Mesothelial cell of epicardium (in vitro differentiated cells): ENCODE measurements at regions not wholly inside any gene's neighbourhood (a gene's known extent, or its start where the extent isn't known, plus 50 kb on each side); places are given as distances from the start of the nearest gene placed in this dataset.

Experiments
- DNase-seq, 2 experiments: peaks; one replicate each; pipeline ENCODE4 v3.0.0; 2021; ENCODE audit warnings: low spot score in 2 of 2; ENCODE audit not compliant: unreplicated experiment in 2 of 2
- H3K27ac Mint-ChIP-seq: 2 replicates; pipeline ENCODE4 v1.8.0; 2021; ENCODE audit warnings: mixed read lengths
- H3K27me3 Mint-ChIP-seq: 2 replicates; pipeline ENCODE4 v1.8.0; 2021; ENCODE audit warnings: low read depth, mixed read lengths
- H3K36me3 Mint-ChIP-seq: 2 replicates; pipeline ENCODE4 v1.8.0; 2021; ENCODE audit warnings: mixed read lengths
- H3K4me1 Mint-ChIP-seq: 2 replicates; pipeline ENCODE4 v1.8.0; 2021; ENCODE audit warnings: mixed read lengths
- H3K4me3 Mint-ChIP-seq: 2 replicates; pipeline ENCODE4 v1.8.0; 2021; ENCODE audit warnings: mild to moderate bottlenecking, moderate library complexity, mixed read lengths
- H3K9me3 Mint-ChIP-seq: 2 replicates; pipeline ENCODE4 v1.8.0; 2021; ENCODE audit warnings: mixed read lengths
- TF ChIP-seq, protein P1 (sequence below): fragments of 200-600 bp; sonication (generic); IDR thresholded peaks from one replicate; pipeline ENCODE4 v1.5.0; 2021; ENCODE audit warnings: antibody characterized with exemption; ENCODE audit not compliant: unreplicated experiment

DNA sequence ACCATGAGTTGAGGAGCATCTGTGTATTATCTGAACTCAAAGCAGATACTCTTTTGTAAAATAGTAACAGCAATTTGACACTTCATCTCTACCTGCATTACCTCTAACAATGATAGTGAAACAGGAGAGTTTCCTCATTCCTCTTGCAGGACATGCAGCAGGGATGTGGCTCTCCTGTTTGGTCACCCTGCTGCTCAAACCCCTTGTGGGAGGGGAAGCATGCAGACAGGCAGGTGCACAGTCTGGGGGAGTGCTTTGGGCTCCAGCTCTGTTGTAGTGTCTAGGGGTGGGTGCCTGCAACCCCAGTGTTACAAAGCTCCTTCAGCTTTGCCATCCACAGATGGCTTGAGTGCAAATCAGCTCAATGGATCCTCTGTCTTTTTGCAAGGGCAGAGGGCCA lies 827.6 kb downstream of the DACH1 start:
- Mint-ChIP-seq H3K36me3 (no peaks in the 10 kb centered on the region), H3K4me3 (no peak overlapping the region), H3K4me1 (peaks cover 7% of the 10 kb centered on the region), H3K27ac (no peak overlapping the region), H3K9me3 (peaks cover 16% of the 10 kb centered on the region), H3K27me3 (no peaks in the 10 kb centered on the region)
- TF ChIP-seq, protein P1, sequence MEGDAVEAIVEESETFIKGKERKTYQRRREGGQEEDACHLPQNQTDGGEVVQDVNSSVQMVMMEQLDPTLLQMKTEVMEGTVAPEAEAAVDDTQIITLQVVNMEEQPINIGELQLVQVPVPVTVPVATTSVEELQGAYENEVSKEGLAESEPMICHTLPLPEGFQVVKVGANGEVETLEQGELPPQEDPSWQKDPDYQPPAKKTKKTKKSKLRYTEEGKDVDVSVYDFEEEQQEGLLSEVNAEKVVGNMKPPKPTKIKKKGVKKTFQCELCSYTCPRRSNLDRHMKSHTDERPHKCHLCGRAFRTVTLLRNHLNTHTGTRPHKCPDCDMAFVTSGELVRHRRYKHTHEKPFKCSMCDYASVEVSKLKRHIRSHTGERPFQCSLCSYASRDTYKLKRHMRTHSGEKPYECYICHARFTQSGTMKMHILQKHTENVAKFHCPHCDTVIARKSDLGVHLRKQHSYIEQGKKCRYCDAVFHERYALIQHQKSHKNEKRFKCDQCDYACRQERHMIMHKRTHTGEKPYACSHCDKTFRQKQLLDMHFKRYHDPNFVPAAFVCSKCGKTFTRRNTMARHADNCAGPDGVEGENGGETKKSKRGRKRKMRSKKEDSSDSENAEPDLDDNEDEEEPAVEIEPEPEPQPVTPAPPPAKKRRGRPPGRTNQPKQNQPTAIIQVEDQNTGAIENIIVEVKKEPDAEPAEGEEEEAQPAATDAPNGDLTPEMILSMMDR = no peak
- DNase-seq = no peak

DNA sequence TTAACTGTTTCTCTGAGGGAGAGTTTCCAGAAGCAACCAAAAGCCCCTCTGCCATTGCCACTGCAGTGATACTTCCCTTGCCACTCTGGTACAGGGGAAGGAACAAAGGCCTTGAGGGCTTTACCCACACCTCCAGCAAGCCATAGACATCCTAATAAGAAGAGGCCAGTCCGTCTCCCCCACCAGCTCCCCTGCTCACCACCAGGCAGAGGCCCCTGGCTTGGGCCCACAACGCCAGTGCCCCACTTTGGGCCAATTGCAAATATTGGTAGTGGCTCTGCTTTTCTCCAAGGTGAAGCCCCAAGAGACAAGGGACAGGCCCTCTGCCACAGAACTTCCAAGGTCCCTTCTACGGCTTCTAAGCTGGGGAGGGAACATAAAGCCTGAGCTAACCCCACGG lies 833.0 kb downstream of the DACH1 start:
- no peak for DNase-seq
- H3K9me3 Mint-ChIP-seq = peaks cover 35% of the 10 kb centered on the region
- no peaks in the 10 kb centered on the region for H3K4me1 Mint-ChIP-seq
- H3K36me3 Mint-ChIP-seq = peaks cover 6% of the 10 kb centered on the region
- TF ChIP-seq, protein P1 = no peak
- no peak overlapping the region for H3K27ac Mint-ChIP-seq
- H3K27me3 Mint-ChIP-seq = no peaks in the 10 kb centered on the region
- no peak overlapping the region for H3K4me3 Mint-ChIP-seq

DNA sequence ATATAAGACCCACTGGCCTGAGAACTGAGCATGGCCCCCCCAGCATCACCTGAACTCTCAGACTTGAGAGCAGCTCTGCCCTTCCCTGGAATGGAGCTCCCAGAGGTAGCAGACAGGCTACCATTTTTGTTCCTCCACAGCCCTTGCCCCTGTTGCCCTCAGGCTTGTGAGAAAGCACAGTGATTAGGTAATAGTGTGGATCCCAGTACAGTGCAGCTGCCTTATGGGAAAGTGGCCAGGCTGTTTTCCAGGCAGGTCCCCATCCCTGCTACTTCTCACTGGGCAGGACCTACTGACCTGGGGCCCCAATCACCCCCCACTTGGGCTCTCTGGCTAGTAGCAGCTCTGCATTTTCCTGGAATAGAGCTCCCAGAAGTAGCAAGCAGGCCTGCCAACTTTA lies 834.0 kb downstream of the DACH1 start:
- Mint-ChIP-seq H3K4me3 (no peak overlapping the region), H3K9me3 (peaks cover 44% of the 10 kb centered on the region), H3K27me3 (no peaks in the 10 kb centered on the region), H3K36me3 (peaks cover 15% of the 10 kb centered on the region), H3K4me1 (no peaks in the 10 kb centered on the region), H3K27ac (no peak overlapping the region)
- TF ChIP-seq, protein P1 = no peak
- no peak for DNase-seq

DNA sequence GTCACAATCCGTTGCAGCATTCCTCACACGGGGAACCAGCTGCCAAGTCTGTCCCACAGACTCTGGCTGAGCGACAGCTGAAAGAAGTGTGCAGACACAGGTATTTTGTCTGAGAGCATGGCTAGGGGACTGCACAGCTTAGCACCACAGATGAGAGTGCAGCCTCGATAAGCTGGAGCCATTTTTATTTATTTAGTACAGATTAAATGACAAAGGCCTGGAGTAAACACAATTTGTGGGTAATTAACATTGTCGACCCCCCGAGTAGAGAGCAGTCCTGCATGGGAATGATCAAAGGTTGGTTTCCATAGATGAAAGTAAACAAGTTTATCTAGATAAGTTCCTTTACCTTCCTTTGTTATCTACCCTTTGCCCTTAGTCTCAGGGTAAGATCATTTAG lies 836.2 kb downstream of the DACH1 start:
- no peaks in the 10 kb centered on the region for H3K27me3 Mint-ChIP-seq
- H3K9me3 Mint-ChIP-seq = peaks cover 58% of the 10 kb centered on the region
- no peak overlapping the region for H3K4me3 Mint-ChIP-seq
- TF ChIP-seq, protein P1 = no peak
- peaks cover 22% of the 10 kb centered on the region for H3K36me3 Mint-ChIP-seq
- no peaks in the 10 kb centered on the region for H3K4me1 Mint-ChIP-seq
- H3K27ac Mint-ChIP-seq = no peak overlapping the region
- no peak for DNase-seq

DNA sequence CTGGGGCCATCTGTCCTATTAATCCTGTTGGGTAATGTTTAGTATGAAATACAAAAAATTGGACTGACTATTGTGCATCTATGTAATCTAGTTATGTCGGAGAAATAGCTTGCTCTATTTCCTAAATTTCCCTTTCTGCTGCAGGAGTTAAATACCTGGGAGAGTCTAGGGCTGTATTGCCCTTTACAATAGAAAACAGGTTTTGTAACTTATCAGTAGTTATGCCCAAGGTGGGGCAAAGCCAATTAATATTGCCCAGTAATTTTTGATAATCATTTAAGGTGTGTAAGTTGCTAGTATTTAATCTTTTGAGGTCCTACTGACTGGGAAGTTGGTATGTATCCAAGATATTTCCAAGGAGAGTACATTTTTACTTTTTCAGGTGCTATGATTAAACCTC lies 838.1 kb downstream of the DACH1 start:
- Mint-ChIP-seq H3K4me1 (no peaks in the 10 kb centered on the region), H3K27ac (no peak overlapping the region), H3K4me3 (no peak overlapping the region), H3K36me3 (peaks cover 22% of the 10 kb centered on the region), H3K9me3 (peaks cover 56% of the 10 kb centered on the region), H3K27me3 (no peaks in the 10 kb centered on the region)
- TF ChIP-seq, protein P1 = no peak
- DNase-seq = no peak

DNA sequence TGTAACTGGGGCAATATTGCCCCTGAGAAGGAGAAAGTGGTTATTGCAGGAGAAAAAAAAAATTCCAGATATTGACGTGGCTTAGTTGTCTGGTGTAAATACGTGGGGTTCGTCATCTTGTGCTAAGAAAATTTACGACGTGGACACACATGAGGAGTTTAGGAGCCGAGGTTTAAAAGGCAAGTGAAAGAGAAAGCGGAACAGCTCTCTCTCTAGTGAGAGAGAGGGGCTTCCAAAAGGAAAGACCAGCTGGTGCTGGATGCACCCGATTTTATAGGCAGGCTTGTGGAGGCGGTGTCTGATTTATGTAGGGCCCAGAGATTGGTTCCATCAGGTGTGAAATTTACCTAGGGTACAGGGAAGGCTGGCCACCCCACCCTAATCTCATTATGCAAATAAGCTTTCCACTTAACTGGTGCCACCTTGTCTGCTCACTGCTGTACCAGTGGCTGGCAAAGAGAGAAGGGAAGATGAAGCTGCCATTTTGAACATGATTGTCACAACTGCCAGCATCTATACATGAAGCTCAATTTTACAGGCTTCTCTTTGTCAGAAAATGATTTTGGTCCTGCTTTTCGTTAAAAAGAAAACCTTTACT lies 845.1 kb downstream of the DACH1 start:
- no peaks in the 10 kb centered on the region for H3K27me3 Mint-ChIP-seq
- peaks cover 19% of the 10 kb centered on the region for H3K9me3 Mint-ChIP-seq
- H3K4me3 Mint-ChIP-seq = no peak overlapping the region
- H3K36me3 Mint-ChIP-seq = peaks cover 5% of the 10 kb centered on the region
- TF ChIP-seq, protein P1 = no peak
- H3K4me1 Mint-ChIP-seq = peaks cover 4% of the 10 kb centered on the region
- DNase-seq = no peak
- H3K27ac Mint-ChIP-seq = no peak overlapping the region
